ENCODE measurements at regions not wholly inside any gene's neighbourhood (a gene's known extent, or its start where the extent isn't known, plus 50 kb on each side); places are given as distances from the start of the nearest gene placed in this dataset.

GRCh38 chr5:99775189-99775588 lies 760.0 kb upstream of the FAM174A start:
- no peak for DNase-seq
- POLR2A ChIA-PET: no interaction called here
- no peak overlapping the region for H3K4me3 Mint-ChIP-seq
- no peak overlapping the region for H3K27ac ChIP-seq (ENCODE audit: low read length in 2 of 2)
- TF ChIP-seq CTCF (IDR thresholded peaks at IDR 0.05): no peak
- no peak for TF ChIP-seq EZH2 (IDR thresholded peaks at IDR 0.05; ENCODE audit: borderline replicate concordance, insufficient read depth, low read depth, low read length, poor library complexity, severe bottlenecking)
- no peaks in the 10 kb centered on the region for H4K20me1 ChIP-seq (ENCODE audit: control insufficient read depth, insufficient read depth, low read length, poor library complexity, severe bottlenecking)
- H3K9me3 Mint-ChIP-seq (ENCODE audit: insufficient read depth): no peaks in the 10 kb centered on the region
- H3K27me3 ChIP-seq (replicated peaks in 1 of 4; ENCODE audit: control extremely low read depth in 1 of 4, control insufficient read depth in 3 of 4, insufficient read depth in 4 of 4, low read length in 3 of 4): no peaks in the 10 kb centered on the region
- no peak overlapping the region for H3K9ac ChIP-seq (ENCODE audit: low read length)
- no peak overlapping the region for H2AFZ ChIP-seq (ENCODE audit: insufficient read depth, low read depth, low read length, poor library complexity, severe bottlenecking)
- H3K4me1 ChIP-seq (ENCODE audit: control insufficient read depth in 2 of 2, insufficient read depth in 2 of 2, low read length in 2 of 2): no peaks in the 10 kb centered on the region
- H3K27ac Mint-ChIP-seq: no peak overlapping the region
- H3K4me3 ChIP-seq (ENCODE audit: control extremely low read depth in 1 of 5, extremely low read depth in 1 of 5, insufficient read depth in 1 of 5, low read depth in 2 of 5, low read length in 4 of 5): no peak overlapping the region
- no peak overlapping the region for H3K4me2 ChIP-seq (replicated peaks; ENCODE audit: low read depth, low read length, poor library complexity, severe bottlenecking)
- intact Hi-C loops (cut with micrococcal nuclease): no loop called here
- no peaks in the 10 kb centered on the region for H3K79me2 ChIP-seq (ENCODE audit: control insufficient read depth, insufficient read depth, low read length)
- no peak for ATAC-seq (ENCODE audit: low read depth)
- no peaks in the 10 kb centered on the region for H3K4me1 Mint-ChIP-seq
- CTCF ChIA-PET: no interaction called here
- WGBS (ENCODE audit: insufficient coverage): 64% methylated on average over 1 of the region's 3 CpGs
- H3K36me3 ChIP-seq (replicated peaks in 1 of 2; ENCODE audit: control extremely low read depth in 1 of 2, control insufficient read depth in 1 of 2, extremely low read depth in 1 of 2, insufficient read depth in 2 of 2, low read length in 1 of 2): no peaks in the 10 kb centered on the region
- no peaks in the 10 kb centered on the region for H3K9me3 ChIP-seq (ENCODE audit: control extremely low read depth in 1 of 3, control insufficient read depth in 2 of 3, insufficient read depth in 1 of 3, low read length in 2 of 3)
- no peaks in the 10 kb centered on the region for H3K27me3 Mint-ChIP-seq

GRCh38 chr5:99773290-99773689 lies 761.9 kb upstream of the FAM174A start:
- CTCF ChIA-PET: no interaction called here
- Histone ChIP-seq H3K4me3 (ENCODE audit: control extremely low read depth in 1 of 5, extremely low read depth in 1 of 5, insufficient read depth in 1 of 5, low read depth in 2 of 5, low read length in 4 of 5) (no peak overlapping the region), H2AFZ (ENCODE audit: insufficient read depth, low read depth, low read length, poor library complexity, severe bottlenecking) (no peak overlapping the region), H4K20me1 (ENCODE audit: control insufficient read depth, insufficient read depth, low read length, poor library complexity, severe bottlenecking) (no peaks in the 10 kb centered on the region), H3K27me3 (replicated peaks in 1 of 4; ENCODE audit: control extremely low read depth in 1 of 4, control insufficient read depth in 3 of 4, insufficient read depth in 4 of 4, low read length in 3 of 4) (no peaks in the 10 kb centered on the region), H3K9me3 (ENCODE audit: control extremely low read depth in 1 of 3, control insufficient read depth in 2 of 3, insufficient read depth in 1 of 3, low read length in 2 of 3) (no peaks in the 10 kb centered on the region), H3K27ac (ENCODE audit: low read length in 2 of 2) (no peak overlapping the region), H3K4me2 (replicated peaks; ENCODE audit: low read depth, low read length, poor library complexity, severe bottlenecking) (no peak overlapping the region), H3K36me3 (replicated peaks in 1 of 2; ENCODE audit: control extremely low read depth in 1 of 2, control insufficient read depth in 1 of 2, extremely low read depth in 1 of 2, insufficient read depth in 2 of 2, low read length in 1 of 2) (no peaks in the 10 kb centered on the region), H3K4me1 (ENCODE audit: control insufficient read depth in 2 of 2, insufficient read depth in 2 of 2, low read length in 2 of 2) (no peaks in the 10 kb centered on the region), H3K9ac (ENCODE audit: low read length) (no peak overlapping the region), H3K79me2 (ENCODE audit: control insufficient read depth, insufficient read depth, low read length) (no peaks in the 10 kb centered on the region)
- H3K9me3 Mint-ChIP-seq (ENCODE audit: insufficient read depth): peaks cover under 1% of the 10 kb centered on the region
- no peak overlapping the region for H3K4me3 Mint-ChIP-seq
- WGBS (ENCODE audit: insufficient coverage): no CpG with 5 or more reads among the region's 1 CpG
- H3K27ac Mint-ChIP-seq: no peak overlapping the region
- no peaks in the 10 kb centered on the region for H3K27me3 Mint-ChIP-seq
- intact Hi-C loops (cut with micrococcal nuclease): no loop called here
- DNase-seq (no peak), ATAC-seq (ENCODE audit: low read depth) (no peak)
- POLR2A ChIA-PET: no interaction called here
- no peak for TF ChIP-seq EZH2 (IDR thresholded peaks at IDR 0.05; ENCODE audit: borderline replicate concordance, insufficient read depth, low read depth, low read length, poor library complexity, severe bottlenecking)
- TF ChIP-seq CTCF (IDR thresholded peaks at IDR 0.05): no peak
- H3K4me1 Mint-ChIP-seq: no peaks in the 10 kb centered on the region

Measured in B cell (primary cell).